Esophagus (tissue), 2 donors: ENCODE measurements at regions not wholly inside any gene's neighbourhood (a gene's known extent, or its start where the extent isn't known, plus 50 kb on each side); places are given as distances from the start of the nearest gene placed in this dataset.

ENCODE experiments used
- H3K27ac ChIP-seq, 2 donors: one replicate each; pipeline ENCODE4 v1.5.1; 2013; ENCODE audit warnings: low read depth in 2 of 2, mild to moderate bottlenecking in 2 of 2, inconsistent platforms in 1 of 2, low read length in 1 of 2, moderate library complexity in 1 of 2
- H3K27me3 ChIP-seq, 2 donors: one replicate each; pipeline ENCODE4 v1.6.1; 2013; ENCODE audit warnings: low read length in 2 of 2, control low read depth in 1 of 2, mild to moderate bottlenecking in 1 of 2; ENCODE audit not compliant: insufficient read depth in 2 of 2, control insufficient read depth in 1 of 2
- H3K36me3 ChIP-seq, 2 donors: one replicate each; pipeline ENCODE4 v1.6.1; 2013; ENCODE audit warnings: low read length in 1 of 2; ENCODE audit not compliant: control insufficient read depth in 2 of 2, insufficient read depth in 2 of 2
- H3K4me1 ChIP-seq, 2 donors: one replicate each; pipeline ENCODE4 v1.6.1; 2013; ENCODE audit warnings: low read length in 1 of 2; ENCODE audit not compliant: control insufficient read depth in 2 of 2, insufficient read depth in 2 of 2
- H3K4me3 ChIP-seq, 2 donors: one replicate each; pipeline ENCODE4 v1.5.1; 2013; ENCODE audit warnings: low read length in 2 of 2, mild to moderate bottlenecking in 2 of 2, low read depth in 1 of 2, moderate library complexity in 1 of 2
- H3K9me3 ChIP-seq, 2 donors: one replicate each; pipeline ENCODE4 v1.6.1; 2013; ENCODE audit warnings: mild to moderate bottlenecking in 2 of 2, low read depth in 1 of 2, low read length in 1 of 2, moderate library complexity in 1 of 2; ENCODE audit not compliant: control insufficient read depth in 2 of 2, insufficient read depth in 1 of 2
- WGBS, 2 donors: extraction: QIAGEN DNeasy Blood & Tissue Kit; methylation state at CpG; one replicate each; pipeline ENCODE4 v1.1.7; 2013; 5-methylcytosine and 5-hydroxymethylcytosine counted together
- donor health status: healthy with polysubstance abuse.
- donor health status: Bipolar disorder and iron deficiency.

GRCh38 chr20:60862601-60863000 is 389.5 kb upstream of the CDH4 start:
- 62 to 68% methylated on average over 5 of the region's 5 CpGs for WGBS, 2 donors
- Histone ChIP-seq H3K36me3 (no peaks in the 10 kb centered on the region), H3K27ac (no peak overlapping the region), H3K9me3 (no peaks in the 10 kb centered on the region), H3K4me1 (no peaks in the 10 kb centered on the region), H3K27me3 (no peaks in the 10 kb centered on the region), H3K4me3 (no peak overlapping the region)

- Histone ChIP-seq H3K36me3 (no peaks in the 10 kb centered on the region), H3K4me1 (no peaks in the 10 kb centered on the region), H3K9me3 (peaks cover 0 to 2% of the 10 kb centered on the region in 2 donors), H3K4me3 (no peak overlapping the region), H3K27ac (no peak overlapping the region), H3K27me3 (no peaks in the 10 kb centered on the region)
- 67 to 83% methylated on average over 3 of the region's 3 CpGs for WGBS, 2 donors
These were observed 388.5 kb upstream of the CDH4 start for GRCh38 chr20:60863548-60863947.

- peaks cover 0 to 2% of the 10 kb centered on the region in 2 donors for H3K9me3 ChIP-seq
- H3K27me3 ChIP-seq = no peaks in the 10 kb centered on the region
- H3K4me1 ChIP-seq = no peaks in the 10 kb centered on the region
- H3K36me3 ChIP-seq = no peaks in the 10 kb centered on the region
- no peak overlapping the region for H3K27ac ChIP-seq
- WGBS, 2 donors = 59 to 71% methylated on average over 3 of the region's 3 CpGs
- no peak overlapping the region for H3K4me3 ChIP-seq
These were observed 384.5 kb upstream of the CDH4 start for GRCh38 chr20:60867589-60867988.

GRCh38 chr20:60868316-60868891 is 383.7 kb upstream of the CDH4 start:
- Histone ChIP-seq H3K27ac (no peak overlapping the region), H3K4me3 (no peak overlapping the region)
- 68 to 78% methylated on average over 22 of the region's 22 CpGs for WGBS, 2 donors

GRCh38 chr20:60869087-60869486 is 383.0 kb upstream of the CDH4 start:
- Histone ChIP-seq H3K36me3 (no peaks in the 10 kb centered on the region), H3K4me3 (no peak overlapping the region), H3K27ac (no peak overlapping the region), H3K27me3 (no peaks in the 10 kb centered on the region), H3K9me3 (peaks cover 0 to 2% of the 10 kb centered on the region in 2 donors), H3K4me1 (no peaks in the 10 kb centered on the region)
- WGBS, 2 donors = 43 to 53% methylated on average over 12 of the region's 12 CpGs

More at GRCh38 chr20:60868316-60868891, 383.7 kb upstream of the CDH4 start:
- no peaks in the 10 kb centered on the region for H3K36me3 ChIP-seq
- peaks cover 0 to 2% of the 10 kb centered on the region in 2 donors for H3K9me3 ChIP-seq
- no peaks in the 10 kb centered on the region for H3K27me3 ChIP-seq
- H3K4me1 ChIP-seq = no peaks in the 10 kb centered on the region

GRCh38 chr20:60869625-60870024 is 382.4 kb upstream of the CDH4 start:
- H3K4me3 ChIP-seq = no peak overlapping the region
- H3K36me3 ChIP-seq = no peaks in the 10 kb centered on the region
- no peak overlapping the region for H3K27ac ChIP-seq
- H3K4me1 ChIP-seq = no peaks in the 10 kb centered on the region
- H3K9me3 ChIP-seq = peaks cover 0 to 2% of the 10 kb centered on the region in 2 donors
- 78 to 85% methylated on average over 9 of the region's 9 CpGs for WGBS, 2 donors
- no peaks in the 10 kb centered on the region for H3K27me3 ChIP-seq

GRCh38 chr20:60870040-60870439 is 382.0 kb upstream of the CDH4 start:
- Histone ChIP-seq H3K27ac (no peak overlapping the region), H3K36me3 (no peaks in the 10 kb centered on the region), H3K4me3 (no peak overlapping the region), H3K4me1 (no peaks in the 10 kb centered on the region), H3K9me3 (peaks cover 0 to 2% of the 10 kb centered on the region in 2 donors), H3K27me3 (no peaks in the 10 kb centered on the region)
- WGBS, 2 donors = 94 to 95% methylated on average over 7 of the region's 7 CpGs

- Histone ChIP-seq H3K27ac (no peak overlapping the region), H3K9me3 (peaks cover 0 to 4% of the 10 kb centered on the region in 2 donors), H3K4me3 (no peak overlapping the region), H3K36me3 (no peaks in the 10 kb centered on the region), H3K27me3 (no peaks in the 10 kb centered on the region), H3K4me1 (no peaks in the 10 kb centered on the region)
- 64 to 71% methylated on average over 8 of the region's 8 CpGs for WGBS, 2 donors
These were observed 379.8 kb upstream of the CDH4 start for GRCh38 chr20:60872224-60872623.

- WGBS, 2 donors = 79 to 83% methylated on average over 14 of the region's 14 CpGs
These were observed 374.8 kb upstream of the CDH4 start for GRCh38 chr20:60877071-60877857.

GRCh38 chr20:60882836-60883235 is 369.2 kb upstream of the CDH4 start:
- no peaks in the 10 kb centered on the region for H3K9me3 ChIP-seq
- no peaks in the 10 kb centered on the region for H3K27me3 ChIP-seq
- no peak overlapping the region for H3K27ac ChIP-seq
- H3K4me3 ChIP-seq = no peak overlapping the region
- no peaks in the 10 kb centered on the region for H3K4me1 ChIP-seq
- WGBS, 2 donors = 59 to 80% methylated on average over 6 of the region's 6 CpGs
- no peaks in the 10 kb centered on the region for H3K36me3 ChIP-seq

More at GRCh38 chr20:60877071-60877857, 374.8 kb upstream of the CDH4 start:
- Histone ChIP-seq H3K27ac (no peak overlapping the region), H3K4me3 (no peak overlapping the region), H3K4me1 (no peaks in the 10 kb centered on the region), H3K9me3 (peaks cover 0 to 2% of the 10 kb centered on the region in 2 donors), H3K27me3 (no peaks in the 10 kb centered on the region), H3K36me3 (no peaks in the 10 kb centered on the region)
